ENCODE measurements at regions not wholly inside any gene's neighbourhood (a gene's known extent, or its start where the extent isn't known, plus 50 kb on each side); places are given as distances from the start of the nearest gene placed in this dataset.

GRCh38 chr3:67897351-67898336 is 243.2 kb upstream of the SUCLG2 start:
- Histone ChIP-seq H3K79me1 (ENCODE audit: low read depth, low read length) (no peaks in the 10 kb centered on the region), H3K18ac (ENCODE audit: low read length) (no peak overlapping the region), H3K23ac (ENCODE audit: low read depth, low read length, poor library complexity) (no peak overlapping the region), H2BK120ac (ENCODE audit: low read depth, low read length) (no peak overlapping the region), H3K9ac (ENCODE audit: low read depth, low read length, poor library complexity) (no peak overlapping the region), H3K27me3 (ENCODE audit: control insufficient read depth in 3 of 3, insufficient read depth in 3 of 3, low read depth in 1 of 3, low read length in 3 of 3) (no peaks in the 10 kb centered on the region), H3K36me3 (replicated peaks in 1 of 2; ENCODE audit: control insufficient read depth in 2 of 2, insufficient read depth in 2 of 2, low read length in 2 of 2) (no peaks in the 10 kb centered on the region), H3K14ac (ENCODE audit: low read length) (no peak overlapping the region), H2BK15ac (ENCODE audit: low read length) (no peak overlapping the region), H2BK5ac (ENCODE audit: low read length) (no peak overlapping the region), H3K4me3 (ENCODE audit: low read length in 2 of 2) (no peak overlapping the region), H3K4me1 (ENCODE audit: control insufficient read depth in 2 of 2, insufficient read depth in 1 of 2, low read depth in 1 of 2, low read length in 2 of 2) (no peaks in the 10 kb centered on the region), H3K27ac (replicated peaks; ENCODE audit: low read length) (no peak overlapping the region), H4K91ac (ENCODE audit: low read depth, low read length, poor library complexity) (no peak overlapping the region), H3K4ac (ENCODE audit: low read length) (no peak overlapping the region), H3K9me3 (replicated peaks in 1 of 2; ENCODE audit: control insufficient read depth in 2 of 2, insufficient read depth in 1 of 2, low read depth in 1 of 2, low read length in 2 of 2) (no peaks in the 10 kb centered on the region), H3K4me2 (ENCODE audit: insufficient read depth, low read length, poor library complexity, severe bottlenecking) (no peak overlapping the region), H2AFZ (ENCODE audit: low read length) (no peak overlapping the region), H2BK12ac (ENCODE audit: low read length) (no peak overlapping the region), H2AK5ac (ENCODE audit: low read depth, low read length) (no peak overlapping the region), H4K8ac (ENCODE audit: low read depth, low read length) (no peak overlapping the region)
- no CpG with 5 or more reads among the region's 15 CpGs for WGBS, 2 donors (ENCODE audit: extremely low coverage in 2 of 2, insufficient read length in 2 of 2, insufficient replicate concordance in 1 of 2)
- no peak for DNase-seq (ENCODE audit: low spot score)

DNA sequence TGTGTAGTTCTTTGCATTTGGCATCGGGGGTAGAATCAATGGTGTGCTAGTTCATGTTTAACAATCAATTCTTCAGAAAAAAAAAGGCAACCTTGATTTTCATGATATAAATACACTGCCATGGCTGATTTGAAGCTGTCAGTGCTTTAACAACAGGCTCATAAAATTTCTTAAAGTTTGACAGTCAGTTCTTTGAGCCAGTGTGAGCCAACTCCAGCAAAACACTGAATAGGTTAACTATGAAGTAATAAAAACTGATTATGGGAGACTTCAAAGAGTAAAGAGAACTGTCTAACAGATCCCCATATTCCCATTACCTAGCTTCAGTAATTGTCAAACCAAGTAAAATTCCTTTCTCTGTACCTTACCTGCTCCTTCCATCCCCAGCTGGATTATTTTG is 241.7 kb upstream of the SUCLG2 start:
- Histone ChIP-seq H2BK5ac (ENCODE audit: low read length) (no peak overlapping the region), H3K4me1 (ENCODE audit: control insufficient read depth in 2 of 2, insufficient read depth in 1 of 2, low read depth in 1 of 2, low read length in 2 of 2) (no peaks in the 10 kb centered on the region), H3K18ac (ENCODE audit: low read length) (no peak overlapping the region), H3K36me3 (replicated peaks in 1 of 2; ENCODE audit: control insufficient read depth in 2 of 2, insufficient read depth in 2 of 2, low read length in 2 of 2) (no peaks in the 10 kb centered on the region), H3K4me3 (ENCODE audit: low read length in 2 of 2) (no peak overlapping the region), H2BK120ac (ENCODE audit: low read depth, low read length) (no peak overlapping the region), H3K4ac (ENCODE audit: low read length) (no peak overlapping the region), H2BK15ac (ENCODE audit: low read length) (no peak overlapping the region), H4K8ac (ENCODE audit: low read depth, low read length) (no peak overlapping the region), H2BK12ac (ENCODE audit: low read length) (no peak overlapping the region), H3K4me2 (ENCODE audit: insufficient read depth, low read length, poor library complexity, severe bottlenecking) (no peak overlapping the region), H3K79me1 (ENCODE audit: low read depth, low read length) (no peaks in the 10 kb centered on the region), H3K23ac (ENCODE audit: low read depth, low read length, poor library complexity) (no peak overlapping the region), H3K14ac (ENCODE audit: low read length) (no peak overlapping the region), H3K27me3 (ENCODE audit: control insufficient read depth in 3 of 3, insufficient read depth in 3 of 3, low read depth in 1 of 3, low read length in 3 of 3) (no peaks in the 10 kb centered on the region), H2AK5ac (ENCODE audit: low read depth, low read length) (no peak overlapping the region), H4K91ac (ENCODE audit: low read depth, low read length, poor library complexity) (no peak overlapping the region), H3K27ac (replicated peaks; ENCODE audit: low read length) (no peak overlapping the region), H3K9me3 (replicated peaks in 1 of 2; ENCODE audit: control insufficient read depth in 2 of 2, insufficient read depth in 1 of 2, low read depth in 1 of 2, low read length in 2 of 2) (no peaks in the 10 kb centered on the region), H3K9ac (ENCODE audit: low read depth, low read length, poor library complexity) (no peak overlapping the region), H2AFZ (ENCODE audit: low read length) (no peak overlapping the region)
- no peak for DNase-seq (ENCODE audit: low spot score)
- no CpG with 5 or more reads among the region's 1 CpG for WGBS, 2 donors (ENCODE audit: extremely low coverage in 2 of 2, insufficient read length in 2 of 2, insufficient replicate concordance in 1 of 2)

- H3K4ac ChIP-seq (ENCODE audit: low read length), result no peak overlapping the region
- no peaks in the 10 kb centered on the region for H3K36me3 ChIP-seq (replicated peaks in 1 of 2; ENCODE audit: control insufficient read depth in 2 of 2, insufficient read depth in 2 of 2, low read length in 2 of 2)
- no peak overlapping the region for H2BK5ac ChIP-seq (ENCODE audit: low read length)
- H4K8ac ChIP-seq (ENCODE audit: low read depth, low read length), result no peak overlapping the region
- no peaks in the 10 kb centered on the region for H3K27me3 ChIP-seq (ENCODE audit: control insufficient read depth in 3 of 3, insufficient read depth in 3 of 3, low read depth in 1 of 3, low read length in 3 of 3)
- H3K27ac ChIP-seq (replicated peaks; ENCODE audit: low read length), result no peak overlapping the region
- no peak overlapping the region for H3K23ac ChIP-seq (ENCODE audit: low read depth, low read length, poor library complexity)
- H3K14ac ChIP-seq (ENCODE audit: low read length), result no peak overlapping the region
- H2BK15ac ChIP-seq (ENCODE audit: low read length), result no peak overlapping the region
- no peaks in the 10 kb centered on the region for H3K79me1 ChIP-seq (ENCODE audit: low read depth, low read length)
- no peak for DNase-seq (ENCODE audit: low spot score)
- no peak overlapping the region for H2BK12ac ChIP-seq (ENCODE audit: low read length)
- H2BK120ac ChIP-seq (ENCODE audit: low read depth, low read length), result no peak overlapping the region
- WGBS, 2 donors (ENCODE audit: extremely low coverage in 2 of 2, insufficient read length in 2 of 2, insufficient replicate concordance in 1 of 2), result no CpG with 5 or more reads among the region's 4 CpGs
- no peaks in the 10 kb centered on the region for H3K9me3 ChIP-seq (replicated peaks in 1 of 2; ENCODE audit: control insufficient read depth in 2 of 2, insufficient read depth in 1 of 2, low read depth in 1 of 2, low read length in 2 of 2)
- no peak overlapping the region for H2AFZ ChIP-seq (ENCODE audit: low read length)
- no peak overlapping the region for H2AK5ac ChIP-seq (ENCODE audit: low read depth, low read length)
- H3K4me3 ChIP-seq (ENCODE audit: low read length in 2 of 2), result no peak overlapping the region
- no peak overlapping the region for H3K4me2 ChIP-seq (ENCODE audit: insufficient read depth, low read length, poor library complexity, severe bottlenecking)
- H3K18ac ChIP-seq (ENCODE audit: low read length), result no peak overlapping the region
- H4K91ac ChIP-seq (ENCODE audit: low read depth, low read length, poor library complexity), result no peak overlapping the region
- H3K9ac ChIP-seq (ENCODE audit: low read depth, low read length, poor library complexity), result no peak overlapping the region
- H3K4me1 ChIP-seq (ENCODE audit: control insufficient read depth in 2 of 2, insufficient read depth in 1 of 2, low read depth in 1 of 2, low read length in 2 of 2), result no peaks in the 10 kb centered on the region
Measured at GRCh38 chr3:67894510-67894909, 240.1 kb upstream of the SUCLG2 start.

DNA sequence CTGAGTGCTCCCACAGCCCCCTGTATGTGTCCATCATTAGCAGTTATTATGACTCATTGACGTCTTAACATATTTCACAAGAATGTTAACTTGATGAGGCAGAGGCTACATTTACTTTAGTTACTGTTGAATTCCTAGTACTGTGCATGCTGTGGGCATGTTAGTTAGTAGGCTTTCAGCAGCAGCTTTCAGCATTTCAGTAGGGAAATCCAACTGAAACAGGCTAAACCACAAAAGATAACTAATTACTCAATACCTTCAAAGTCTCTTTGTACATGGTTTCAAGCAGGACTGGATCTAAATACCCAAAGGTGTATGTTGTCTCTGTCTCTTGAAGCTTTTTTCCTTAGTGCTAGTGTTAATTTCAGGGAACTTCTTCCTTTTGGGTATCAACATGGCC is 229.9 kb upstream of the SUCLG2 start:
- H4K91ac ChIP-seq (ENCODE audit: low read depth, low read length, poor library complexity), result no peak overlapping the region
- H3K4me1 ChIP-seq (ENCODE audit: control insufficient read depth in 2 of 2, insufficient read depth in 1 of 2, low read depth in 1 of 2, low read length in 2 of 2), result no peaks in the 10 kb centered on the region
- no peaks in the 10 kb centered on the region for H3K27me3 ChIP-seq (ENCODE audit: control insufficient read depth in 3 of 3, insufficient read depth in 3 of 3, low read depth in 1 of 3, low read length in 3 of 3)
- H3K9me3 ChIP-seq (replicated peaks in 1 of 2; ENCODE audit: control insufficient read depth in 2 of 2, insufficient read depth in 1 of 2, low read depth in 1 of 2, low read length in 2 of 2), result no peaks in the 10 kb centered on the region
- no peak overlapping the region for H3K14ac ChIP-seq (ENCODE audit: low read length)
- no peaks in the 10 kb centered on the region for H3K79me1 ChIP-seq (ENCODE audit: low read depth, low read length)
- no peak overlapping the region for H2AFZ ChIP-seq (ENCODE audit: low read length)
- H3K4me2 ChIP-seq (ENCODE audit: insufficient read depth, low read length, poor library complexity, severe bottlenecking), result no peak overlapping the region
- H2BK15ac ChIP-seq (ENCODE audit: low read length), result no peak overlapping the region
- no peak overlapping the region for H3K27ac ChIP-seq (replicated peaks; ENCODE audit: low read length)
- no peak overlapping the region for H3K4ac ChIP-seq (ENCODE audit: low read length)
- H3K18ac ChIP-seq (ENCODE audit: low read length), result no peak overlapping the region
- no peak overlapping the region for H3K4me3 ChIP-seq (ENCODE audit: low read length in 2 of 2)
- no peak overlapping the region for H4K8ac ChIP-seq (ENCODE audit: low read depth, low read length)
- H3K36me3 ChIP-seq (replicated peaks in 1 of 2; ENCODE audit: control insufficient read depth in 2 of 2, insufficient read depth in 2 of 2, low read length in 2 of 2), result no peaks in the 10 kb centered on the region
- DNase-seq (ENCODE audit: low spot score), result no peak
- H2AK5ac ChIP-seq (ENCODE audit: low read depth, low read length), result no peak overlapping the region
- no peak overlapping the region for H2BK5ac ChIP-seq (ENCODE audit: low read length)
- no peak overlapping the region for H3K23ac ChIP-seq (ENCODE audit: low read depth, low read length, poor library complexity)
- H2BK120ac ChIP-seq (ENCODE audit: low read depth, low read length), result no peak overlapping the region
- no CpG with 5 or more reads among the region's 1 CpG for WGBS, 2 donors (ENCODE audit: extremely low coverage in 2 of 2, insufficient read length in 2 of 2, insufficient replicate concordance in 1 of 2)
- H2BK12ac ChIP-seq (ENCODE audit: low read length), result no peak overlapping the region
- H3K9ac ChIP-seq (ENCODE audit: low read depth, low read length, poor library complexity), result no peak overlapping the region

Measured in neuronal stem cell (in vitro differentiated cells).